MM.1S (cell line): ENCODE measurements at regions not wholly inside any gene's neighbourhood (a gene's known extent, or its start where the extent isn't known, plus 50 kb on each side); places are given as distances from the start of the nearest gene placed in this dataset.

Source experiments
- DNase-seq: peaks from one replicate; pipeline ENCODE4 v3.0.0-alpha.2; 2015
- H2AFZ ChIP-seq: fragments of 300-600 bp; sonication (generic); 2 replicates; pipeline ENCODE4 v1.6.0; 2016; ENCODE audit warnings: antibody characterized with exemption, low read length
- H3F3A ChIP-seq: fragments of 300-600 bp; sonication (generic); 2 replicates; pipeline ENCODE4 v1.6.1; 2016; ENCODE audit warnings: mild to moderate bottlenecking, antibody characterized with exemption, low read length, moderate library complexity, mixed read lengths; ENCODE audit not compliant: insufficient read depth
- H3K27ac ChIP-seq: fragments of 300-600 bp; sonication (generic); 2 replicates; pipeline ENCODE4 v1.5.1; 2016; ENCODE audit warnings: mild to moderate bottlenecking, low read length
- H3K27me3 ChIP-seq: fragments of 300-600 bp; sonication (generic); replicated peaks from 2 replicates; pipeline ENCODE4 v1.6.0; 2016; ENCODE audit warnings: low read length; ENCODE audit not compliant: insufficient read depth
- H3K36me3 ChIP-seq: fragments of 300-600 bp; sonication (generic); replicated peaks from 2 replicates; pipeline ENCODE4 v1.6.1; 2016; ENCODE audit warnings: mild to moderate bottlenecking, low read length, mixed read lengths; ENCODE audit not compliant: insufficient read depth
- H3K4me1 ChIP-seq: fragments of 300-600 bp; sonication (generic); 2 replicates; pipeline ENCODE4 v1.6.1; 2016; ENCODE audit warnings: low read length, mixed read lengths
- H3K4me2 ChIP-seq: fragments of 300-600 bp; sonication (generic); 2 replicates; pipeline ENCODE4 v1.6.0; 2016; ENCODE audit warnings: low read depth, low read length
- H3K4me3 ChIP-seq: fragments of 300-600 bp; sonication (generic); 2 replicates; pipeline ENCODE4 v1.5.1; 2016; ENCODE audit warnings: low read length, mixed read lengths
- H3K79me2 ChIP-seq: fragments of 300-600 bp; sonication (generic); 2 replicates; pipeline ENCODE4 v1.6.1; 2016; ENCODE audit warnings: mixed run types, low read length, mixed read lengths
- H3K9ac ChIP-seq: fragments of 300-600 bp; sonication (generic); 2 replicates; pipeline ENCODE4 v1.6.1; 2016; ENCODE audit warnings: low read length, mixed read lengths
- H3K9me2 ChIP-seq: fragments of 300-600 bp; sonication (generic); replicated peaks from 2 replicates; pipeline ENCODE4 v1.6.1; 2016; ENCODE audit warnings: mild to moderate bottlenecking, low read length, mixed read lengths; ENCODE audit not compliant: insufficient read depth
- H3K9me3 ChIP-seq: fragments of 300-600 bp; sonication (generic); replicated peaks from 2 replicates; pipeline ENCODE4 v1.6.1; 2016; ENCODE audit warnings: mild to moderate bottlenecking, low read length, mixed read lengths; ENCODE audit not compliant: insufficient read depth
- H4K20me1 ChIP-seq: fragments of 300-600 bp; sonication (generic); 2 replicates; pipeline ENCODE4 v1.6.1; 2016; ENCODE audit warnings: mild to moderate bottlenecking, low read length, moderate library complexity, mixed read lengths; ENCODE audit not compliant: insufficient read depth
- EZH2 ChIP-seq: fragments of 300-600 bp; sonication (generic); optimal IDR thresholded peaks from 2 replicates; pipeline ENCODE3; 2017; ENCODE audit warnings: low read depth, mild to moderate bottlenecking, antibody characterized with exemption, low read length, mixed read lengths
- EZH2phosphoT487 ChIP-seq: fragments of 300-600 bp; sonication (generic); IDR thresholded peaks from 2 replicates; pipeline ENCODE4 v1.6.1; 2018; ENCODE audit warnings: antibody characterized with exemption, low read length
- TF ChIP-seq, protein P1 (sequence below): fragments of 300-600 bp; sonication (generic); IDR thresholded peaks from 2 replicates; pipeline ENCODE4 v1.5.1; 2016; ENCODE audit warnings: antibody characterized with exemption, low read length, mixed read lengths

DNA sequence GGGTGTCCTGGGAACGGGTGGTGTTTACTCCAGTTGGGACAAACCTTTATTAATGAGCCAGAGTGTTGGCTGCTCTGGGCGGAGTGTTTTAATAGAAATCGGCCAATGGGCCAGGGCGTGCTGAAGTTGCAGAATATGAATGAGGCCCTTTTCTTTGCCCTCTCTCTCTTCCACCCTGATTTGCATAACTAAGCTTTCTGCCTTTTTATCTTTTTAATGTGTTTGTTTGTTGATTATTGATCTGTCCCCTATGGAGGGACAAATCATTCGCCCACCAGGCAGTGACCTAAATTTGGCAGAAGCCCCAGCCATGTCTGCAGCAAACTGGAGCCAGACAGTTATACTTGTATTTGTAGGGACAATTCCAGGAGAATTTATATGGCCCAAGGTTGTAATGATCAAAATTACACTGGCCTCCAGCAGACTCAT is 420.9 kb downstream of the PREX1 start:
- no peaks in the 10 kb centered on the region for H4K20me1 ChIP-seq
- H3F3A ChIP-seq = no peaks in the 10 kb centered on the region
- H3K9ac ChIP-seq = no peak overlapping the region
- H3K27me3 ChIP-seq = no peaks in the 10 kb centered on the region
- H2AFZ ChIP-seq = no peak overlapping the region
- H3K4me3 ChIP-seq = no peak overlapping the region
- no peak overlapping the region for H3K4me2 ChIP-seq
- no peaks in the 10 kb centered on the region for H3K9me2 ChIP-seq
- no peak overlapping the region for H3K27ac ChIP-seq
- DNase-seq = no peak
- H3K4me1 ChIP-seq = no peaks in the 10 kb centered on the region
- TF ChIP-seq EZH2 (no peak), EZH2phosphoT487 (no peak)
- TF ChIP-seq, protein P1, sequence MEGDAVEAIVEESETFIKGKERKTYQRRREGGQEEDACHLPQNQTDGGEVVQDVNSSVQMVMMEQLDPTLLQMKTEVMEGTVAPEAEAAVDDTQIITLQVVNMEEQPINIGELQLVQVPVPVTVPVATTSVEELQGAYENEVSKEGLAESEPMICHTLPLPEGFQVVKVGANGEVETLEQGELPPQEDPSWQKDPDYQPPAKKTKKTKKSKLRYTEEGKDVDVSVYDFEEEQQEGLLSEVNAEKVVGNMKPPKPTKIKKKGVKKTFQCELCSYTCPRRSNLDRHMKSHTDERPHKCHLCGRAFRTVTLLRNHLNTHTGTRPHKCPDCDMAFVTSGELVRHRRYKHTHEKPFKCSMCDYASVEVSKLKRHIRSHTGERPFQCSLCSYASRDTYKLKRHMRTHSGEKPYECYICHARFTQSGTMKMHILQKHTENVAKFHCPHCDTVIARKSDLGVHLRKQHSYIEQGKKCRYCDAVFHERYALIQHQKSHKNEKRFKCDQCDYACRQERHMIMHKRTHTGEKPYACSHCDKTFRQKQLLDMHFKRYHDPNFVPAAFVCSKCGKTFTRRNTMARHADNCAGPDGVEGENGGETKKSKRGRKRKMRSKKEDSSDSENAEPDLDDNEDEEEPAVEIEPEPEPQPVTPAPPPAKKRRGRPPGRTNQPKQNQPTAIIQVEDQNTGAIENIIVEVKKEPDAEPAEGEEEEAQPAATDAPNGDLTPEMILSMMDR = no peak
- H3K36me3 ChIP-seq = no peaks in the 10 kb centered on the region
- no peaks in the 10 kb centered on the region for H3K79me2 ChIP-seq
- H3K9me3 ChIP-seq = no peaks in the 10 kb centered on the region

DNA sequence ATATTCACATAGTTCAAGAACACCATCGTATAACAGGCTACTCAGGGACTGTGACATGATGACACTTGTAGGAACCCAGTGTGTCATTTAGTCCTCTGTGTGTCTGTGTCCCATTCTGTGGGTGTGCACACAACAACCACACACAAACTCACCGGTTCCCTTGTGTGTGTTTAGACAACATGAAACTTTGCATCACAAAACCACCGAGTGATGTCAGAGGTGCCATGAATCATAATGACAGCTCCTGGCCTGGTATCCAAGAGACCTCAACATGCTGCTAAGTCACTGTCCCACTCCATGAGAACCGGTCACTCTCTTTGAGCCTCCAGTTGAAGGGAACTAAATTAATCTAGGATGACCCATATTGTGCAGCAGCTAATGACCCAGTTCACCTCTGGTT is 421.3 kb downstream of the PREX1 start:
- Histone ChIP-seq H4K20me1 (no peaks in the 10 kb centered on the region), H3K27ac (no peak overlapping the region), H3K4me2 (no peak overlapping the region), H3K4me3 (no peak overlapping the region), H2AFZ (no peak overlapping the region), H3K27me3 (no peaks in the 10 kb centered on the region), H3K4me1 (no peaks in the 10 kb centered on the region), H3K36me3 (no peaks in the 10 kb centered on the region), H3F3A (no peaks in the 10 kb centered on the region), H3K79me2 (no peaks in the 10 kb centered on the region), H3K9ac (no peak overlapping the region), H3K9me3 (no peaks in the 10 kb centered on the region), H3K9me2 (no peaks in the 10 kb centered on the region)
- DNase-seq = no peak
- TF ChIP-seq EZH2 = no peak
- TF ChIP-seq, protein P1 = no peak
- TF ChIP-seq EZH2phosphoT487 = no peak

DNA sequence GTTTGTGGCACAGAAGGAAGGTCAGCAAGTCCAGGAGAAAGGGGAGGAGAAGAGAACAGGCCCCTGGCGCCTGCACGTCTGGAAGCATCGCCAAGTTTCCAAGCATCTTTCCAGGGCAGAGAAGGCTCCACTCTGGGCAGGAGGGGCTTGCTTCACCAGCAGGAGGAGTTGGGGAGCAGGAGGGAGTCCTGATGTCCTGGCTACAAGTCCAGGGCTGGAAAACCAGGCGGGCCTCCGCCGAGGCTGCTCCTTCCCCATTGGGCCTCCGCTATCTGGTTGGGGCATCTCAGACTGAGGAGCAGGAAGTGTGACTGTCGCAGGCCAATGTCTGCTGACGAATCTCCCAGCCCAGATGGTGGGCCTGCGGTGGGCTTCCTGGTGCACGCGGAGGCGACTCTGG is 421.9 kb downstream of the PREX1 start:
- DNase-seq = no peak
- no peaks in the 10 kb centered on the region for H3K9me3 ChIP-seq
- no peaks in the 10 kb centered on the region for H3K4me1 ChIP-seq
- H3K9me2 ChIP-seq = no peaks in the 10 kb centered on the region
- H3K9ac ChIP-seq = no peak overlapping the region
- no peaks in the 10 kb centered on the region for H3K36me3 ChIP-seq
- no peaks in the 10 kb centered on the region for H3K79me2 ChIP-seq
- no peak overlapping the region for H2AFZ ChIP-seq
- no peak overlapping the region for H3K4me3 ChIP-seq
- no peaks in the 10 kb centered on the region for H3K27me3 ChIP-seq
- no peak overlapping the region for H3K27ac ChIP-seq
- H3F3A ChIP-seq = no peaks in the 10 kb centered on the region
- TF ChIP-seq EZH2 = no peak
- TF ChIP-seq EZH2phosphoT487 = no peak
- TF ChIP-seq, protein P1 = no peak
- H4K20me1 ChIP-seq = no peaks in the 10 kb centered on the region
- H3K4me2 ChIP-seq = no peak overlapping the region
